Lower leg skin (tissue), 3 donors: ENCODE measurements at regions not wholly inside any gene's neighbourhood (a gene's known extent, or its start where the extent isn't known, plus 50 kb on each side); places are given as distances from the start of the nearest gene placed in this dataset.

Source experiments
- POLR2A ChIP-seq, 2 donors: fragments of 450-650 bp; IDR thresholded peaks; one replicate each; pipeline ENCODE4 v1.6.1; 2016 to 2017; ENCODE audit warnings: antibody characterized with exemption in 2 of 2, mild to moderate bottlenecking in 1 of 2, moderate library complexity in 1 of 2
- TF ChIP-seq, protein P1 (sequence below), 3 donors: fragments of 450-650 bp; IDR thresholded peaks; one replicate each; pipeline ENCODE4 v1.5.1; 2016; ENCODE audit warnings: antibody characterized with exemption in 3 of 3, mild to moderate bottlenecking in 3 of 3, moderate library complexity in 2 of 3

- TF ChIP-seq, protein P1, sequence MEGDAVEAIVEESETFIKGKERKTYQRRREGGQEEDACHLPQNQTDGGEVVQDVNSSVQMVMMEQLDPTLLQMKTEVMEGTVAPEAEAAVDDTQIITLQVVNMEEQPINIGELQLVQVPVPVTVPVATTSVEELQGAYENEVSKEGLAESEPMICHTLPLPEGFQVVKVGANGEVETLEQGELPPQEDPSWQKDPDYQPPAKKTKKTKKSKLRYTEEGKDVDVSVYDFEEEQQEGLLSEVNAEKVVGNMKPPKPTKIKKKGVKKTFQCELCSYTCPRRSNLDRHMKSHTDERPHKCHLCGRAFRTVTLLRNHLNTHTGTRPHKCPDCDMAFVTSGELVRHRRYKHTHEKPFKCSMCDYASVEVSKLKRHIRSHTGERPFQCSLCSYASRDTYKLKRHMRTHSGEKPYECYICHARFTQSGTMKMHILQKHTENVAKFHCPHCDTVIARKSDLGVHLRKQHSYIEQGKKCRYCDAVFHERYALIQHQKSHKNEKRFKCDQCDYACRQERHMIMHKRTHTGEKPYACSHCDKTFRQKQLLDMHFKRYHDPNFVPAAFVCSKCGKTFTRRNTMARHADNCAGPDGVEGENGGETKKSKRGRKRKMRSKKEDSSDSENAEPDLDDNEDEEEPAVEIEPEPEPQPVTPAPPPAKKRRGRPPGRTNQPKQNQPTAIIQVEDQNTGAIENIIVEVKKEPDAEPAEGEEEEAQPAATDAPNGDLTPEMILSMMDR (IDR thresholded peaks at IDR 0.05), result no peak
- TF ChIP-seq POLR2A (IDR thresholded peaks at IDR 0.05), result no peak
Observed at GRCh38 chr2:7205151-7205830, 288.1 kb downstream of the RNF144A start.
